MM.1S (cell line): ENCODE measurements at regions not wholly inside any gene's neighbourhood (a gene's known extent, or its start where the extent isn't known, plus 50 kb on each side); places are given as distances from the start of the nearest gene placed in this dataset.

Source experiments
- DNase-seq: peaks from one replicate; pipeline ENCODE4 v3.0.0-alpha.2; 2015
- H2AFZ ChIP-seq: fragments of 300-600 bp; sonication (generic); 2 replicates; pipeline ENCODE4 v1.6.0; 2016; ENCODE audit warnings: antibody characterized with exemption, low read length
- H3F3A ChIP-seq: fragments of 300-600 bp; sonication (generic); 2 replicates; pipeline ENCODE4 v1.6.1; 2016; ENCODE audit warnings: mild to moderate bottlenecking, antibody characterized with exemption, low read length, moderate library complexity, mixed read lengths; ENCODE audit not compliant: insufficient read depth
- H3K27ac ChIP-seq: fragments of 300-600 bp; sonication (generic); 2 replicates; pipeline ENCODE4 v1.5.1; 2016; ENCODE audit warnings: mild to moderate bottlenecking, low read length
- H3K27me3 ChIP-seq: fragments of 300-600 bp; sonication (generic); replicated peaks from 2 replicates; pipeline ENCODE4 v1.6.0; 2016; ENCODE audit warnings: low read length; ENCODE audit not compliant: insufficient read depth
- H3K36me3 ChIP-seq: fragments of 300-600 bp; sonication (generic); replicated peaks from 2 replicates; pipeline ENCODE4 v1.6.1; 2016; ENCODE audit warnings: mild to moderate bottlenecking, low read length, mixed read lengths; ENCODE audit not compliant: insufficient read depth
- H3K4me1 ChIP-seq: fragments of 300-600 bp; sonication (generic); 2 replicates; pipeline ENCODE4 v1.6.1; 2016; ENCODE audit warnings: low read length, mixed read lengths
- H3K4me2 ChIP-seq: fragments of 300-600 bp; sonication (generic); 2 replicates; pipeline ENCODE4 v1.6.0; 2016; ENCODE audit warnings: low read depth, low read length
- H3K4me3 ChIP-seq: fragments of 300-600 bp; sonication (generic); 2 replicates; pipeline ENCODE4 v1.5.1; 2016; ENCODE audit warnings: low read length, mixed read lengths
- H3K79me2 ChIP-seq: fragments of 300-600 bp; sonication (generic); 2 replicates; pipeline ENCODE4 v1.6.1; 2016; ENCODE audit warnings: mixed run types, low read length, mixed read lengths
- H3K9ac ChIP-seq: fragments of 300-600 bp; sonication (generic); 2 replicates; pipeline ENCODE4 v1.6.1; 2016; ENCODE audit warnings: low read length, mixed read lengths
- H3K9me2 ChIP-seq: fragments of 300-600 bp; sonication (generic); replicated peaks from 2 replicates; pipeline ENCODE4 v1.6.1; 2016; ENCODE audit warnings: mild to moderate bottlenecking, low read length, mixed read lengths; ENCODE audit not compliant: insufficient read depth
- H3K9me3 ChIP-seq: fragments of 300-600 bp; sonication (generic); replicated peaks from 2 replicates; pipeline ENCODE4 v1.6.1; 2016; ENCODE audit warnings: mild to moderate bottlenecking, low read length, mixed read lengths; ENCODE audit not compliant: insufficient read depth
- H4K20me1 ChIP-seq: fragments of 300-600 bp; sonication (generic); 2 replicates; pipeline ENCODE4 v1.6.1; 2016; ENCODE audit warnings: mild to moderate bottlenecking, low read length, moderate library complexity, mixed read lengths; ENCODE audit not compliant: insufficient read depth
- EZH2 ChIP-seq: fragments of 300-600 bp; sonication (generic); optimal IDR thresholded peaks from 2 replicates; pipeline ENCODE3; 2017; ENCODE audit warnings: low read depth, mild to moderate bottlenecking, antibody characterized with exemption, low read length, mixed read lengths
- EZH2phosphoT487 ChIP-seq: fragments of 300-600 bp; sonication (generic); IDR thresholded peaks from 2 replicates; pipeline ENCODE4 v1.6.1; 2018; ENCODE audit warnings: antibody characterized with exemption, low read length
- TF ChIP-seq, protein P1 (sequence below): fragments of 300-600 bp; sonication (generic); IDR thresholded peaks from 2 replicates; pipeline ENCODE4 v1.5.1; 2016; ENCODE audit warnings: antibody characterized with exemption, low read length, mixed read lengths

DNA sequence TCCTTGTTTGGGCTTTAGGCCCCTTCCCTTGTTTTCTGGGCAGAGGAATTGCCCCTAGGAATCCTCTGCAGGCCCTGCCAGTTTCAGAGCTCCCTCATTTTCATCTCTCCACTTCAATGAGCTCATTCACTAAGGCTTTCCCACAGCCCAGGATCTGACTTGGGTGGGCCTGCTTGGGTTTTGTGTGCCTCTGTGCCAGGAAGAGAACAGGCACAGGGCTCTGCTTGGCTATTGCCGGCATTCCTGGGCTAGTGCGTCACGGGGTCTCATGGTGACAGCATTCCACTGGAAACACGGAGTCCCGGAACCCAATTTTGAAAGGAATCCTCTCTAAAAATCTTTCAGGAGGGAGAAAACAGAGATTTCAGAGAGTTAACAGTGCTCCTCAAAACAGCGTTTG is 150.5 kb downstream of the VCX3A start:
- Histone ChIP-seq H3K9me3 (no peaks in the 10 kb centered on the region), H3K9ac (no peak overlapping the region), H3K4me3 (no peak overlapping the region), H3K4me2 (no peak overlapping the region), H3K27me3 (no peaks in the 10 kb centered on the region), H3F3A (no peaks in the 10 kb centered on the region), H3K4me1 (no peaks in the 10 kb centered on the region), H3K79me2 (no peaks in the 10 kb centered on the region), H2AFZ (no peak overlapping the region), H3K27ac (no peak overlapping the region), H3K36me3 (no peaks in the 10 kb centered on the region), H4K20me1 (no peaks in the 10 kb centered on the region), H3K9me2 (no peaks in the 10 kb centered on the region)
- no peak for DNase-seq
- TF ChIP-seq, protein P1, sequence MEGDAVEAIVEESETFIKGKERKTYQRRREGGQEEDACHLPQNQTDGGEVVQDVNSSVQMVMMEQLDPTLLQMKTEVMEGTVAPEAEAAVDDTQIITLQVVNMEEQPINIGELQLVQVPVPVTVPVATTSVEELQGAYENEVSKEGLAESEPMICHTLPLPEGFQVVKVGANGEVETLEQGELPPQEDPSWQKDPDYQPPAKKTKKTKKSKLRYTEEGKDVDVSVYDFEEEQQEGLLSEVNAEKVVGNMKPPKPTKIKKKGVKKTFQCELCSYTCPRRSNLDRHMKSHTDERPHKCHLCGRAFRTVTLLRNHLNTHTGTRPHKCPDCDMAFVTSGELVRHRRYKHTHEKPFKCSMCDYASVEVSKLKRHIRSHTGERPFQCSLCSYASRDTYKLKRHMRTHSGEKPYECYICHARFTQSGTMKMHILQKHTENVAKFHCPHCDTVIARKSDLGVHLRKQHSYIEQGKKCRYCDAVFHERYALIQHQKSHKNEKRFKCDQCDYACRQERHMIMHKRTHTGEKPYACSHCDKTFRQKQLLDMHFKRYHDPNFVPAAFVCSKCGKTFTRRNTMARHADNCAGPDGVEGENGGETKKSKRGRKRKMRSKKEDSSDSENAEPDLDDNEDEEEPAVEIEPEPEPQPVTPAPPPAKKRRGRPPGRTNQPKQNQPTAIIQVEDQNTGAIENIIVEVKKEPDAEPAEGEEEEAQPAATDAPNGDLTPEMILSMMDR: no peak
- TF ChIP-seq EZH2phosphoT487 (no peak), EZH2 (no peak)

GRCh38 chrX:6383917-6384316 is 151.0 kb downstream of the VCX3A start:
- TF ChIP-seq EZH2phosphoT487: no peak
- TF ChIP-seq EZH2: no peak
- TF ChIP-seq, protein P1: no peak
- Histone ChIP-seq H3F3A (no peaks in the 10 kb centered on the region), H3K36me3 (no peaks in the 10 kb centered on the region), H3K9me2 (no peaks in the 10 kb centered on the region), H3K27me3 (no peaks in the 10 kb centered on the region), H3K79me2 (no peaks in the 10 kb centered on the region), H3K9me3 (no peaks in the 10 kb centered on the region), H2AFZ (no peak overlapping the region), H3K4me3 (no peak overlapping the region), H4K20me1 (no peaks in the 10 kb centered on the region), H3K27ac (no peak overlapping the region), H3K4me1 (no peaks in the 10 kb centered on the region), H3K9ac (no peak overlapping the region), H3K4me2 (no peak overlapping the region)
- DNase-seq: no peak

- H2AFZ ChIP-seq: no peak overlapping the region
- DNase-seq: no peak
- no peaks in the 10 kb centered on the region for H3K79me2 ChIP-seq
- no peaks in the 10 kb centered on the region for H3K27me3 ChIP-seq
- H3K9me3 ChIP-seq: no peaks in the 10 kb centered on the region
- H3K9me2 ChIP-seq: no peaks in the 10 kb centered on the region
- H3K9ac ChIP-seq: no peak overlapping the region
- H4K20me1 ChIP-seq: no peaks in the 10 kb centered on the region
- no peak overlapping the region for H3K27ac ChIP-seq
- no peaks in the 10 kb centered on the region for H3K4me1 ChIP-seq
- TF ChIP-seq EZH2phosphoT487: no peak
- TF ChIP-seq EZH2: no peak
- TF ChIP-seq, protein P1: no peak
- no peak overlapping the region for H3K4me3 ChIP-seq
- no peaks in the 10 kb centered on the region for H3K36me3 ChIP-seq
- no peaks in the 10 kb centered on the region for H3F3A ChIP-seq
- no peak overlapping the region for H3K4me2 ChIP-seq
Measured at GRCh38 chrX:6383488-6383887, 151.4 kb downstream of the VCX3A start.
